K562 (cell line): ENCODE measurements at regions not wholly inside any gene's neighbourhood (a gene's known extent, or its start where the extent isn't known, plus 50 kb on each side); places are given as distances from the start of the nearest gene placed in this dataset.

ENCODE experiments used
- ATAC-seq: fragments of 200-7000 bp; cut with Tn5 transposase; 3 replicates; pipeline ENCODE4 v1.9.1; 2020; ENCODE audit warnings: moderate library complexity
- BruUV-seq: library from RNA; stranded (reverse); fragments of 400-500 nt; replicated peaks from 2 replicates; lab custom pipeline; 2021; lab: Mats Ljungman, UMichigan
- CTCF ChIA-PET: fragments of 300-600 bp; formaldehyde crosslinking; extraction: SDS; loops from one replicate; lab custom pipeline; 2021; ENCODE audit warnings: low intra/inter-chr PET ratio; lab: Yijun Ruan, JAX
- POLR2A ChIA-PET: fragments of 300-600, 350-650 bp; sonication (Branson Sonifier 250); formaldehyde crosslinking; extraction: SDS; loops from one replicate; lab custom pipeline; 2021; ENCODE audit warnings: antibody characterized with exemption, inconsistent platforms; lab: Yijun Ruan, JAX
- DNase-seq, 4 experiments: peaks; one replicate each; pipeline versions ENCODE4 v3.0.0 to v3.0.0-alpha.2; 2011 to 2018; ENCODE audit warnings: low spot score in 3 of 4, mixed read lengths in 3 of 4; ENCODE audit errors: extremely low read depth in 1 of 4
- FAIRE-seq: peaks from 2 replicates; lab custom pipeline; 2011; peaks lifted over from hg19 to GRCh38; lab: Jason Lieb, UNC
- H2AFZ ChIP-seq: 2 replicates; pipeline ENCODE4 v1.6.0; 2011; ENCODE audit warnings: low read depth, low read length, control low read depth, inconsistent platforms
- H3K27ac ChIP-seq: fragments of 200-600 bp; 3 replicates; pipeline ENCODE4 v1.8.0; 2011; ENCODE audit warnings: low read depth, mild to moderate bottlenecking, control low read depth, inconsistent platforms, low read length, moderate library complexity, mixed read lengths; ENCODE audit errors: extremely low read depth
- H3K27me3 ChIP-seq, 2 experiments: fragments of 300-600 bp in 1 of 2; 2 replicates in 1 of 2; 3 replicates in 1 of 2; pipeline versions ENCODE4 v1.6.0 to v1.8.0; 2011; ENCODE audit warnings: inconsistent platforms in 2 of 2, low read length in 2 of 2, mild to moderate bottlenecking in 1 of 2, mixed read lengths in 1 of 2, moderate library complexity in 1 of 2; ENCODE audit not compliant: control insufficient read depth in 2 of 2, insufficient read depth in 2 of 2
- H3K36me3 ChIP-seq: fragments of 300-600 bp; 3 replicates; pipeline ENCODE4 v1.8.0; 2011; ENCODE audit warnings: mild to moderate bottlenecking, low read length, inconsistent platforms; ENCODE audit not compliant: control insufficient read depth, insufficient read depth
- H3K4me1 ChIP-seq, 2 experiments: fragments of 200-600 bp in 1 of 2; replicated peaks in 1 of 2; 2 replicates in 1 of 2; 3 replicates in 1 of 2; pipeline versions ENCODE4 v1.5.1 to v1.8.0; 2011; ENCODE audit warnings: inconsistent platforms in 2 of 2, low read length in 2 of 2, mild to moderate bottlenecking in 1 of 2, mixed read lengths in 1 of 2, moderate library complexity in 1 of 2; ENCODE audit not compliant: control insufficient read depth in 2 of 2, insufficient read depth in 2 of 2
- H3K4me2 ChIP-seq: 2 replicates; pipeline ENCODE4 v1.6.1; 2011; ENCODE audit warnings: low read length, control low read depth, inconsistent platforms, mixed read lengths; ENCODE audit not compliant: insufficient read depth
- H3K4me3 ChIP-seq: fragments of 200-600 bp; sonication (generic), shearing (Covaris generic); 2 replicates; pipeline ENCODE4 v1.5.1; 2016; ENCODE audit warnings: control low read depth, inconsistent platforms
- H3K79me2 ChIP-seq: fragments of 200-600 bp; 3 replicates; pipeline ENCODE4 v1.8.0; 2011; ENCODE audit warnings: low read length, inconsistent platforms; ENCODE audit not compliant: control insufficient read depth, insufficient read depth
- H3K9ac ChIP-seq, 2 experiments: 2 replicates each; pipeline versions ENCODE4 v1.6.0 to v1.6.1; 2011; ENCODE audit warnings: low read depth in 2 of 2, low read length in 2 of 2, control low read depth in 1 of 2, inconsistent platforms in 1 of 2, mild to moderate bottlenecking in 1 of 2, mixed read lengths in 1 of 2; ENCODE audit not compliant: insufficient read depth in 1 of 2
- H3K9me1 ChIP-seq: one replicate; pipeline ENCODE4 v1.6.0; 2011; ENCODE audit warnings: inconsistent platforms, mild to moderate bottlenecking, low read length, moderate library complexity; ENCODE audit not compliant: control insufficient read depth, insufficient read depth
- H3K9me3 ChIP-seq: replicated peaks from 2 replicates; pipeline ENCODE4 v1.5.1; 2011; ENCODE audit warnings: low read depth, low read length, inconsistent platforms; ENCODE audit not compliant: control insufficient read depth, insufficient read depth
- H4K20me1 ChIP-seq: replicated peaks from 2 replicates; pipeline ENCODE4 v1.6.1; 2011; ENCODE audit warnings: low read length, inconsistent platforms, mixed read lengths; ENCODE audit not compliant: control insufficient read depth, insufficient read depth
- BRF1 ChIP-seq: IDR thresholded peaks from 3 replicates; pipeline ENCODE4 v1.6.1; 2011; ENCODE audit warnings: borderline replicate concordance, mild to moderate bottlenecking; ENCODE audit not compliant: insufficient read length; ENCODE audit errors: extremely low read depth
- CBFA2T2 ChIP-seq: fragments of 450-650 bp; conservative IDR thresholded peaks from 2 replicates; pipeline ENCODE4 v1.6.1; 2017; ENCODE audit warnings: mild to moderate bottlenecking
- CBX8 ChIP-seq: fragments of 200-600 bp; sonication (generic); IDR thresholded peaks from 2 replicates; pipeline ENCODE4 v1.6.1; 2012; ENCODE audit warnings: borderline replicate concordance, mixed run types, low read depth, mild to moderate bottlenecking, moderate library complexity, mixed read lengths, low read length, control low read depth, inconsistent platforms; ENCODE audit not compliant: poor library complexity, severe bottlenecking; ENCODE audit errors: extremely low read depth
- HCFC1 ChIP-seq: IDR thresholded peaks from 2 replicates; pipeline ENCODE4 v1.6.1; 2012; ENCODE audit warnings: low read depth, low read length, improper control_type of control experiment
- JUNB ChIP-seq: fragments of 450-650 bp; formaldehyde crosslinking; conservative IDR thresholded peaks from 2 replicates; pipeline ENCODE4 v1.4.0; 2020; ENCODE audit warnings: mild to moderate bottlenecking
- NFXL1 ChIP-seq: fragments of 450-650 bp; formaldehyde crosslinking; IDR thresholded peaks from 2 replicates; pipeline ENCODE4 v1.4.0; 2021; ENCODE audit warnings: mild to moderate bottlenecking
- NR1H2 ChIP-seq: sonication (generic); formaldehyde crosslinking; IDR thresholded peaks from 2 replicates; pipeline ENCODE4 v1.4.0; 2020; ENCODE audit warnings: mild to moderate bottlenecking, missing genetic modification reagents
- PHB ChIP-seq: fragments of 250-450 bp; sonication (Bioruptor Pico); IDR thresholded peaks from 2 replicates; pipeline ENCODE4 v1.5.0; 2021
- SMAD2 ChIP-seq: fragments of 150-350 bp; IDR thresholded peaks from 2 replicates; pipeline ENCODE4 v1.6.1; 2014; ENCODE audit warnings: low read depth, mild to moderate bottlenecking, low read length
- SNIP1 ChIP-seq: fragments of 450-650 bp; IDR thresholded peaks from 2 replicates; pipeline ENCODE4 v1.7.1; 2017; ENCODE audit warnings: low read depth, mild to moderate bottlenecking
- WGBS: fragments of 100-300 bp; shearing (Covaris generic); methylation state at CpG from one replicate; pipeline ENCODE4 v1.1.6; 2016; ENCODE audit warnings: low coverage, mixed read lengths; ENCODE audit not compliant: insufficient coverage; ENCODE audit errors: missing lambda C conversion rate; 5-methylcytosine and 5-hydroxymethylcytosine counted together
- in situ Hi-C: fragments of 300-500 bp; cut with MboI; formaldehyde crosslinking; loops from 4 replicates; pipeline ENCODE4 v1.15.0; 2018; ENCODE audit warnings: inconsistent platforms, mixed read lengths
- intact Hi-C: fragments of 100-400 bp; cut with micrococcal nuclease; formaldehyde crosslinking; loops from 2 replicates; pipeline ENCODE4 v1.14.2; 2022
- TF ChIP-seq, protein P1 (sequence below): fragments of 250-450 bp; sonication (Bioruptor Pico); IDR thresholded peaks from 2 replicates; pipeline ENCODE4 v1.5.0; 2021
- TF ChIP-seq, protein P2 (sequence below): fragments of 450-650 bp; IDR thresholded peaks from 2 replicates; pipeline ENCODE4 v1.6.1; 2016; ENCODE audit warnings: mild to moderate bottlenecking, moderate library complexity

DNA sequence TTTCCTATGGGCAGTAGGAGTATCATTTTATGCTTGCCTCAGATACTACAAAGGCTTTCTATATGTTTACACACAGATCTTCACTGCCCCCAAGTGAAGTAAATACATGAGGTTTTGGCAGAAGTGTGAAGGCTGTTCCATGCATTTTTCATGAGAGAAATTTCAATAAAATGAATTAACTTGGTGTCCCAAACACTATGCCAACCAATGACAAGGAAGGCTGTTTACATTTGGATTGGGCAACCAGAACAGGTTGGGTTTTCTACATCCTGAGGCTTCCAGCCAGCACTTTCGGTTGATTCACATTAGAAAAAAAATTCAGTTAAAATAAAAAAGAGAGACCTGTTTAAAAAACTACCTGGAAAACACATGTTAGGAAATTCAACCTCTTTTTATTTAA lies 625.4 kb downstream of the KCNJ2 start:
- no peaks in the 10 kb centered on the region for H4K20me1 ChIP-seq
- no peak for DNase-seq
- H3K9me3 ChIP-seq: no peaks in the 10 kb centered on the region
- POLR2A ChIA-PET: no interaction called here
- H3K27ac ChIP-seq: no peak overlapping the region
- ATAC-seq: no peak
- H3K9ac ChIP-seq: no peak overlapping the region
- no peak overlapping the region for H2AFZ ChIP-seq
- CTCF ChIA-PET: no interaction called here
- in situ Hi-C loops: no loop called here
- intact Hi-C loops: no loop called here
- no peak overlapping the region for H3K4me3 ChIP-seq
- no peak overlapping the region for H3K4me2 ChIP-seq
- H3K79me2 ChIP-seq: no peaks in the 10 kb centered on the region
- no TSS peak for BruUV-seq
- no peaks in the 10 kb centered on the region for H3K4me1 ChIP-seq
- H3K27me3 ChIP-seq: no peaks in the 10 kb centered on the region
- no peaks in the 10 kb centered on the region for H3K36me3 ChIP-seq
- no peaks in the 10 kb centered on the region for H3K9me1 ChIP-seq
- no peak for FAIRE-seq
- 0% methylated on average over 1 of the region's 1 CpG for WGBS
- no peak for TF ChIP-seq CBFA2T2
- TF ChIP-seq, protein P1, sequence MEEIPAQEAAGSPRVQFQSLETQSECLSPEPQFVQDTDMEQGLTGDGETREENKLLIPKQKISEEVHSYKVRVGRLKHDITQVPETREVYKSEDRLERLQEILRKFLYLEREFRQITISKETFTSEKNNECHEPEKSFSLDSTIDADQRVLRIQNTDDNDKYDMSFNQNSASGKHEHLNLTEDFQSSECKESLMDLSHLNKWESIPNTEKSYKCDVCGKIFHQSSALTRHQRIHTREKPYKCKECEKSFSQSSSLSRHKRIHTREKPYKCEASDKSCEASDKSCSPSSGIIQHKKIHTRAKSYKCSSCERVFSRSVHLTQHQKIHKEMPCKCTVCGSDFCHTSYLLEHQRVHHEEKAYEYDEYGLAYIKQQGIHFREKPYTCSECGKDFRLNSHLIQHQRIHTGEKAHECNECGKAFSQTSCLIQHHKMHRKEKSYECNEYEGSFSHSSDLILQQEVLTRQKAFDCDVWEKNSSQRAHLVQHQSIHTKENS (CRISPR knock-in tag): no peak
- TF ChIP-seq NR1H2: no peak
- no peak for TF ChIP-seq CBX8
- TF ChIP-seq JUNB (CRISPR knock-in tag): no peak
- no peak for TF ChIP-seq BRF1
- TF ChIP-seq SMAD2: no peak
- TF ChIP-seq, protein P2, sequence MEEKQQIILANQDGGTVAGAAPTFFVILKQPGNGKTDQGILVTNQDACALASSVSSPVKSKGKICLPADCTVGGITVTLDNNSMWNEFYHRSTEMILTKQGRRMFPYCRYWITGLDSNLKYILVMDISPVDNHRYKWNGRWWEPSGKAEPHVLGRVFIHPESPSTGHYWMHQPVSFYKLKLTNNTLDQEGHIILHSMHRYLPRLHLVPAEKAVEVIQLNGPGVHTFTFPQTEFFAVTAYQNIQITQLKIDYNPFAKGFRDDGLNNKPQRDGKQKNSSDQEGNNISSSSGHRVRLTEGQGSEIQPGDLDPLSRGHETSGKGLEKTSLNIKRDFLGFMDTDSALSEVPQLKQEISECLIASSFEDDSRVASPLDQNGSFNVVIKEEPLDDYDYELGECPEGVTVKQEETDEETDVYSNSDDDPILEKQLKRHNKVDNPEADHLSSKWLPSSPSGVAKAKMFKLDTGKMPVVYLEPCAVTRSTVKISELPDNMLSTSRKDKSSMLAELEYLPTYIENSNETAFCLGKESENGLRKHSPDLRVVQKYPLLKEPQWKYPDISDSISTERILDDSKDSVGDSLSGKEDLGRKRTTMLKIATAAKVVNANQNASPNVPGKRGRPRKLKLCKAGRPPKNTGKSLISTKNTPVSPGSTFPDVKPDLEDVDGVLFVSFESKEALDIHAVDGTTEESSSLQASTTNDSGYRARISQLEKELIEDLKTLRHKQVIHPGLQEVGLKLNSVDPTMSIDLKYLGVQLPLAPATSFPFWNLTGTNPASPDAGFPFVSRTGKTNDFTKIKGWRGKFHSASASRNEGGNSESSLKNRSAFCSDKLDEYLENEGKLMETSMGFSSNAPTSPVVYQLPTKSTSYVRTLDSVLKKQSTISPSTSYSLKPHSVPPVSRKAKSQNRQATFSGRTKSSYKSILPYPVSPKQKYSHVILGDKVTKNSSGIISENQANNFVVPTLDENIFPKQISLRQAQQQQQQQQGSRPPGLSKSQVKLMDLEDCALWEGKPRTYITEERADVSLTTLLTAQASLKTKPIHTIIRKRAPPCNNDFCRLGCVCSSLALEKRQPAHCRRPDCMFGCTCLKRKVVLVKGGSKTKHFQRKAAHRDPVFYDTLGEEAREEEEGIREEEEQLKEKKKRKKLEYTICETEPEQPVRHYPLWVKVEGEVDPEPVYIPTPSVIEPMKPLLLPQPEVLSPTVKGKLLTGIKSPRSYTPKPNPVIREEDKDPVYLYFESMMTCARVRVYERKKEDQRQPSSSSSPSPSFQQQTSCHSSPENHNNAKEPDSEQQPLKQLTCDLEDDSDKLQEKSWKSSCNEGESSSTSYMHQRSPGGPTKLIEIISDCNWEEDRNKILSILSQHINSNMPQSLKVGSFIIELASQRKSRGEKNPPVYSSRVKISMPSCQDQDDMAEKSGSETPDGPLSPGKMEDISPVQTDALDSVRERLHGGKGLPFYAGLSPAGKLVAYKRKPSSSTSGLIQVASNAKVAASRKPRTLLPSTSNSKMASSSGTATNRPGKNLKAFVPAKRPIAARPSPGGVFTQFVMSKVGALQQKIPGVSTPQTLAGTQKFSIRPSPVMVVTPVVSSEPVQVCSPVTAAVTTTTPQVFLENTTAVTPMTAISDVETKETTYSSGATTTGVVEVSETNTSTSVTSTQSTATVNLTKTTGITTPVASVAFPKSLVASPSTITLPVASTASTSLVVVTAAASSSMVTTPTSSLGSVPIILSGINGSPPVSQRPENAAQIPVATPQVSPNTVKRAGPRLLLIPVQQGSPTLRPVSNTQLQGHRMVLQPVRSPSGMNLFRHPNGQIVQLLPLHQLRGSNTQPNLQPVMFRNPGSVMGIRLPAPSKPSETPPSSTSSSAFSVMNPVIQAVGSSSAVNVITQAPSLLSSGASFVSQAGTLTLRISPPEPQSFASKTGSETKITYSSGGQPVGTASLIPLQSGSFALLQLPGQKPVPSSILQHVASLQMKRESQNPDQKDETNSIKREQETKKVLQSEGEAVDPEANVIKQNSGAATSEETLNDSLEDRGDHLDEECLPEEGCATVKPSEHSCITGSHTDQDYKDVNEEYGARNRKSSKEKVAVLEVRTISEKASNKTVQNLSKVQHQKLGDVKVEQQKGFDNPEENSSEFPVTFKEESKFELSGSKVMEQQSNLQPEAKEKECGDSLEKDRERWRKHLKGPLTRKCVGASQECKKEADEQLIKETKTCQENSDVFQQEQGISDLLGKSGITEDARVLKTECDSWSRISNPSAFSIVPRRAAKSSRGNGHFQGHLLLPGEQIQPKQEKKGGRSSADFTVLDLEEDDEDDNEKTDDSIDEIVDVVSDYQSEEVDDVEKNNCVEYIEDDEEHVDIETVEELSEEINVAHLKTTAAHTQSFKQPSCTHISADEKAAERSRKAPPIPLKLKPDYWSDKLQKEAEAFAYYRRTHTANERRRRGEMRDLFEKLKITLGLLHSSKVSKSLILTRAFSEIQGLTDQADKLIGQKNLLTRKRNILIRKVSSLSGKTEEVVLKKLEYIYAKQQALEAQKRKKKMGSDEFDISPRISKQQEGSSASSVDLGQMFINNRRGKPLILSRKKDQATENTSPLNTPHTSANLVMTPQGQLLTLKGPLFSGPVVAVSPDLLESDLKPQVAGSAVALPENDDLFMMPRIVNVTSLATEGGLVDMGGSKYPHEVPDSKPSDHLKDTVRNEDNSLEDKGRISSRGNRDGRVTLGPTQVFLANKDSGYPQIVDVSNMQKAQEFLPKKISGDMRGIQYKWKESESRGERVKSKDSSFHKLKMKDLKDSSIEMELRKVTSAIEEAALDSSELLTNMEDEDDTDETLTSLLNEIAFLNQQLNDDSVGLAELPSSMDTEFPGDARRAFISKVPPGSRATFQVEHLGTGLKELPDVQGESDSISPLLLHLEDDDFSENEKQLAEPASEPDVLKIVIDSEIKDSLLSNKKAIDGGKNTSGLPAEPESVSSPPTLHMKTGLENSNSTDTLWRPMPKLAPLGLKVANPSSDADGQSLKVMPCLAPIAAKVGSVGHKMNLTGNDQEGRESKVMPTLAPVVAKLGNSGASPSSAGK: no peak
- no peak for TF ChIP-seq NFXL1
- TF ChIP-seq SNIP1: no peak
- TF ChIP-seq PHB (CRISPR knock-in tag): no peak
- no peak for TF ChIP-seq HCFC1
